Hepatocyte (in vitro differentiated cells): ENCODE measurements at regions not wholly inside any gene's neighbourhood (a gene's known extent, or its start where the extent isn't known, plus 50 kb on each side); places are given as distances from the start of the nearest gene placed in this dataset.

Source experiments
- DNase-seq: peaks from one replicate; pipeline ENCODE4 v3.0.0-alpha.2; 2016; ENCODE audit warnings: low spot score
- H2AFZ ChIP-seq: fragments of 200-600 bp; sonication (generic); 2 replicates; pipeline ENCODE4 v1.6.0; 2016; ENCODE audit warnings: antibody characterized with exemption, mild to moderate bottlenecking
- H3K27ac ChIP-seq: fragments of 200-600 bp; sonication (generic); 2 replicates; pipeline ENCODE4 v1.5.1; 2016; ENCODE audit warnings: mild to moderate bottlenecking
- H3K27me3 ChIP-seq: fragments of 200-600 bp; sonication (generic); 2 replicates; pipeline ENCODE4 v1.6.1; 2016
- H3K36me3 ChIP-seq: fragments of 200-600 bp; sonication (generic); replicated peaks from 2 replicates; pipeline ENCODE4 v1.5.1; 2016; ENCODE audit warnings: low read depth; ENCODE audit not compliant: insufficient read depth
- H3K4me1 ChIP-seq: fragments of 200-600 bp; sonication (generic); 2 replicates; pipeline ENCODE4 v1.5.1; 2016; ENCODE audit warnings: mild to moderate bottlenecking, moderate library complexity; ENCODE audit not compliant: insufficient read depth
- H3K4me2 ChIP-seq: fragments of 200-600 bp; sonication (generic); 2 replicates; pipeline ENCODE4 v1.6.0; 2016
- H3K4me3 ChIP-seq: fragments of 200-600 bp; sonication (generic); 2 replicates; pipeline ENCODE4 v1.5.1; 2016; ENCODE audit warnings: mild to moderate bottlenecking
- H3K79me2 ChIP-seq: fragments of 200-600 bp; sonication (generic); 2 replicates; pipeline ENCODE4 v1.6.0; 2017; ENCODE audit warnings: mild to moderate bottlenecking
- H3K9me2 ChIP-seq: fragments of 200-600 bp; sonication (generic); replicated peaks from 2 replicates; pipeline ENCODE4 v1.6.0; 2017; ENCODE audit warnings: mild to moderate bottlenecking; ENCODE audit not compliant: insufficient read depth
- H3K9me3 ChIP-seq: fragments of 200-600 bp; sonication (generic); 2 replicates; pipeline ENCODE4 v1.5.1; 2016; ENCODE audit warnings: low read depth, mild to moderate bottlenecking
- H4K20me1 ChIP-seq: fragments of 200-600 bp; sonication (generic); 2 replicates; pipeline ENCODE4 v1.6.0; 2016; ENCODE audit warnings: mild to moderate bottlenecking; ENCODE audit not compliant: insufficient read depth, poor library complexity, severe bottlenecking
- EZH2 ChIP-seq: fragments of 200-600 bp; sonication (generic); IDR thresholded peaks from 2 replicates; pipeline ENCODE4 v1.6.1; 2016; ENCODE audit warnings: antibody characterized with exemption, mild to moderate bottlenecking, borderline replicate concordance
- EZH2phosphoT487 ChIP-seq: fragments of 200-600 bp; sonication (generic); IDR thresholded peaks from one replicate; pipeline ENCODE4 v1.6.1; 2018; ENCODE audit warnings: antibody characterized with exemption, mild to moderate bottlenecking, low read depth, moderate library complexity; ENCODE audit not compliant: unreplicated experiment, severe bottlenecking
- WGBS: methylation state at CpG from one replicate; pipeline ENCODE4 v1.1.6; 2016; ENCODE audit warnings: low lambda C conversion rate; ENCODE audit errors: missing lambda C conversion rate; 5-methylcytosine and 5-hydroxymethylcytosine counted together
- TF ChIP-seq, protein P1 (sequence below): fragments of 200-600 bp; sonication (generic); IDR thresholded peaks from 2 replicates; pipeline ENCODE4 v1.5.1; 2016; ENCODE audit warnings: antibody characterized with exemption, mild to moderate bottlenecking; ENCODE audit not compliant: poor library complexity

DNA sequence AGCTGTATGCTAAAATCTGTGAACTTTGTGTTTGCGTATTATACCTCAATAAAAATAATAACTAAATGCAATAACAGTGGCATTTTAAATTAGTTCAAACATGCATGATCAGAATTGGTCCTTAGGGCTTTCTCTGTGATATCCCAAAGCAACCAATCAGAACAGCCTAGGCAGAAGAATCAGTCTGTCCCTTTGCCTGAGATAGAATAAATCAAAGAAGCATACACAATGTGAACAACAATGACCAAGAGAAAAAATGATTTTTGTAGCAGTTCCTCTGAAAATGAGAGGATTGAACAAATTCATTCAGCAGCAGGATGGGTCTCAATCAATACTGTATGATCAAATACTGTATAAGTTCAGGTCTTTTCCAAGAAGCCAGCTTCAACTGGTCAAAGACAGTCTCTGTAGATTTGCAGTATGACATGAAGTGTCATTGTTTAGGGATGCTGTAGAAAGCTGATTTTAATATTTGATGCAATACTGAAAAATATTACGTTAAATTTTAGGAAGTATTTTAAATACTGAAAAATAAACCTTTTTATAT lies 1071.6 kb downstream of the AGBL1 start:
- Histone ChIP-seq H2AFZ (no peak overlapping the region), H3K4me3 (no peak overlapping the region), H3K9me3 (no peaks in the 10 kb centered on the region), H4K20me1 (no peaks in the 10 kb centered on the region), H3K9me2 (no peaks in the 10 kb centered on the region), H3K79me2 (no peaks in the 10 kb centered on the region), H3K27ac (no peak overlapping the region), H3K4me2 (no peak overlapping the region), H3K4me1 (no peaks in the 10 kb centered on the region), H3K36me3 (no peaks in the 10 kb centered on the region), H3K27me3 (no peaks in the 10 kb centered on the region)
- TF ChIP-seq EZH2 (no peak), EZH2phosphoT487 (no peak)
- TF ChIP-seq, protein P1, sequence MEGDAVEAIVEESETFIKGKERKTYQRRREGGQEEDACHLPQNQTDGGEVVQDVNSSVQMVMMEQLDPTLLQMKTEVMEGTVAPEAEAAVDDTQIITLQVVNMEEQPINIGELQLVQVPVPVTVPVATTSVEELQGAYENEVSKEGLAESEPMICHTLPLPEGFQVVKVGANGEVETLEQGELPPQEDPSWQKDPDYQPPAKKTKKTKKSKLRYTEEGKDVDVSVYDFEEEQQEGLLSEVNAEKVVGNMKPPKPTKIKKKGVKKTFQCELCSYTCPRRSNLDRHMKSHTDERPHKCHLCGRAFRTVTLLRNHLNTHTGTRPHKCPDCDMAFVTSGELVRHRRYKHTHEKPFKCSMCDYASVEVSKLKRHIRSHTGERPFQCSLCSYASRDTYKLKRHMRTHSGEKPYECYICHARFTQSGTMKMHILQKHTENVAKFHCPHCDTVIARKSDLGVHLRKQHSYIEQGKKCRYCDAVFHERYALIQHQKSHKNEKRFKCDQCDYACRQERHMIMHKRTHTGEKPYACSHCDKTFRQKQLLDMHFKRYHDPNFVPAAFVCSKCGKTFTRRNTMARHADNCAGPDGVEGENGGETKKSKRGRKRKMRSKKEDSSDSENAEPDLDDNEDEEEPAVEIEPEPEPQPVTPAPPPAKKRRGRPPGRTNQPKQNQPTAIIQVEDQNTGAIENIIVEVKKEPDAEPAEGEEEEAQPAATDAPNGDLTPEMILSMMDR = no peak
- no peak for DNase-seq
- WGBS = 67% methylated on average over 2 of the region's 2 CpGs

DNA sequence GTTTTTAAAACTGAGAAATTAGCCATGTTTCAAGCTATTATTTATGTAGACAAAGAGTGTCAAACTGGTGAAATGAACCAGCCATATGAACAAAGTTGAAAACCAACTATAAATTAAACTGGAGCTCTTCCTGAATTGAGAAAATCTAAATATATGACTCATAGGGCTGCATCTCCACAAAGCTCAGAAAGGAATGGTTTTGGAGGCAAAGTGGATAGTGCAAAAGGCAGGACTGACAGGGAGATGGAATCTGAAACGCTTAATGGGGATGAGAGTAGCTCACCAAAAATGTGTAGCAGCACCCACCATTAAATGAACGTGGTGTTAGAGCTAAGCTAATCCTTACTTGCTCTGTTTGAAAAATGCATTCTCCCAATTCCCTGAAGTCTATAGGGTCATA lies 1066.0 kb downstream of the AGBL1 start:
- Histone ChIP-seq H3K9me2 (no peaks in the 10 kb centered on the region), H3K79me2 (no peaks in the 10 kb centered on the region), H3K4me3 (no peak overlapping the region), H2AFZ (no peak overlapping the region), H3K9me3 (no peaks in the 10 kb centered on the region), H3K4me2 (no peak overlapping the region), H3K4me1 (no peaks in the 10 kb centered on the region), H3K27me3 (no peaks in the 10 kb centered on the region), H3K27ac (no peak overlapping the region), H3K36me3 (no peaks in the 10 kb centered on the region), H4K20me1 (no peaks in the 10 kb centered on the region)
- DNase-seq = no peak
- TF ChIP-seq EZH2phosphoT487 = no peak
- TF ChIP-seq, protein P1 = no peak
- no peak for TF ChIP-seq EZH2
- 84% methylated on average over 2 of the region's 2 CpGs for WGBS

DNA sequence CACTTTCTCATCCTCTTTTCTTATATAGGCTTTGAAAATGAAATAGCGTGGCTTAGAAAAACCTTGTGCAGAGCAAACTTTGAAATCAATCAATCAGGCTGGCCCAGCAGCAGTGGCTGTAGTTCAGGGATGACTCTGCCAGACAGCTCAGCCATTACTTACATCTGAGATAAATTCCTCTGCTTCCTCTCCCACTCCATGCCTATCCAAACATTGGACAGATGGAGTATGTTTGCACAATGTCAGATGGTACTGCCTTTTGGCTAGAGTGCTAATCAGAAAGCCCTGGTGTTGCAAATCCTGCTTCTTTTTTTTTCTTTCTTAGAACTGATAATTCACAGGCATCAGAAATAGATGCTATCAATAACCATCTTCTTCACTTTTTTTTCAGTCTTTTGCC lies 1065.1 kb downstream of the AGBL1 start:
- Histone ChIP-seq H3K4me2 (no peak overlapping the region), H3K27me3 (no peaks in the 10 kb centered on the region), H4K20me1 (no peaks in the 10 kb centered on the region), H2AFZ (no peak overlapping the region), H3K79me2 (no peaks in the 10 kb centered on the region), H3K9me2 (no peaks in the 10 kb centered on the region), H3K27ac (no peak overlapping the region), H3K9me3 (no peaks in the 10 kb centered on the region), H3K4me3 (no peak overlapping the region), H3K4me1 (no peaks in the 10 kb centered on the region), H3K36me3 (no peaks in the 10 kb centered on the region)
- DNase-seq = no peak
- no peak for TF ChIP-seq EZH2
- TF ChIP-seq, protein P1 = no peak
- no peak for TF ChIP-seq EZH2phosphoT487
- 69% methylated on average over 1 of the region's 1 CpG for WGBS

DNA sequence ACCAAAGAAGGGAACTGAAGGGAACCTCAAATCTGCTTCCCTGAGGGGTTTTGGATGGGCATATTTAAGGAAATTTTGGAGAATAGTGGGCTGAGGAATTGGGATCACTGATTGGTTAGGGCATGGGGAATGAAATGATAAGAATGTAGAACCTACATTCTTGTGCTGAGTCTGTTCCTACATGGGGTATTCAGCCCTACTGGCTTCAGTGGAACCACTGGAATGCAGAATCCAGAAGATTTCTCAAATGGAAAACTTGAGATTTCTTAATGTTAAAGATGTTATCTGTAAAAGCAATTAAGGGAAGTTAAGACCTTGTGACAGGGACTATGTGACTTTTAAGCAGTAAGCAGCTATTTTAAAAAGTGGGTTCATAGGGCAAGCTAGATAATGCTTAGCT lies 1062.4 kb downstream of the AGBL1 start:
- TF ChIP-seq EZH2phosphoT487 = no peak
- TF ChIP-seq EZH2 = no peak
- TF ChIP-seq, protein P1 = no peak
- Histone ChIP-seq H3K79me2 (no peaks in the 10 kb centered on the region), H2AFZ (no peak overlapping the region), H3K4me2 (no peak overlapping the region), H3K27me3 (no peaks in the 10 kb centered on the region), H3K27ac (no peak overlapping the region), H3K9me3 (no peaks in the 10 kb centered on the region), H3K36me3 (no peaks in the 10 kb centered on the region), H3K4me3 (no peak overlapping the region), H4K20me1 (no peaks in the 10 kb centered on the region), H3K4me1 (no peaks in the 10 kb centered on the region), H3K9me2 (no peaks in the 10 kb centered on the region)
- no peak for DNase-seq
